ENCODE measurements at regions not wholly inside any gene's neighbourhood (a gene's known extent, or its start where the extent isn't known, plus 50 kb on each side); places are given as distances from the start of the nearest gene placed in this dataset.

DNA sequence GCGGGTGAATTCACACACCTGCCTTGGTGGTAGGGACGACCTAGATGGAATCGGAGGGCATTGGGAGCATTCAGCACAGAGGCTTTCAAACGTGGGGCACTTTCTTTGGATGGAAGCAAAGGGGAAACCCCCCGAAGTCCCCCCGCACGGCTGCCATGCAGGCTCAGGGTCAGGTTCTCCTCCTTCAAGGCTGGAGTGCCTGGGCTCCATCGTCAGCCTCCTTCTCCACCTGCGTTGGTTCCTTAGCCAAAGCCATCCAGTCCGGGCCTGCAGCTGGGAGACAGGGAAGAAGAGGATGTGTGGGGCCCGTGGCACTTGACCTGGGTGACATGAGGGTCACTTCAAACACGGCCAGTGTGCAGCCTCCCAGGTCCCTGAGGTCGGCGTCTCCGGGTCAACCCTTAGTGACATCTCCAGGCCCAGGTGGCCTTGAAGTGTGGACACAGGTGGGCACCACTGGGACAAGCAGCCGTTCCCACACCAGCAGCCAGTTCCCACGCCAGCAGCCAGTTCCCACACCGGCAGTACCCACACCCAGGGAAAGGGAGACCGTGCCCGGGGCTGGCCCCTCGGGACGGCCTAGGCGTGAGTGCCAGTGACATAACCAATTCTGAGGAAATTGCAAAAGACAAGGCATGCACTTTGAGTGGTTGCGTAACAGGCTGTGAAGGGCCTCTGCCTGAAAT is 116.0 kb downstream of the SOX1 start:
- Histone ChIP-seq H3K36me3 (ENCODE audit: low read depth) (no peaks in the 10 kb centered on the region), H3K4me3 (no peak overlapping the region), H3K4me1 (ENCODE audit: low read depth) (no peaks in the 10 kb centered on the region), H3K9me3 (no peaks in the 10 kb centered on the region)
- TF ChIP-seq CTCF (IDR thresholded peaks at IDR 0.05) = no peak
- DNase-seq (no peak), ATAC-seq (no peak)
- intact Hi-C loops (cut with DNase I, micrococcal nuclease) = no loop called here

DNA sequence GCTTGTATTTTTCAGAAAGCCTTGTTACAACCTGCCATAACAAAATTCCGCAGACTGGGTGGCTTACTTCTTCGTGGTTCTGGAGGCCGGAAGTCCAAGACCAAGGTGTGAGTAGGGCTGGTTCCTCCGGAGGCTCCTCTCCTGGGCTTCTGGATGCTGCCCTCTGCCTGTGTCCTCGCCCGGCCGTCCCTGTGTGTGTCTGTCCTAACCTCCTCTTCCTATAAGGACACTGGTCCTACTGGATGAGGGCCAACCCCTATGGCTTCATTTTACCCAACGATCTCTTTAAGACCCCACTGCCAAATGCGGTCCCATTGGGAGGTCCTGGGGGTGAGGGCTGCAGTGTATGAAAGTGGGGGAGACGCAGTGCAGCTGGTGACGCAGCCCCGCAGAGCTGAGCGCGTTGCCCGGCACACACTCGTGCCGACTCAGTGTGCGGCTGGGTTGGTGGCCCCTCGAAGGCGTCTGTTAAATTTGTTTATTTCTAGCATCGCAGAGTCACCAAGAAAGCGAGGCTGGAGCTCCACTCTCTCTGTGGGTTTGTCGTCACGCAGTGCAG is 116.7 kb downstream of the SOX1 start:
- no peaks in the 10 kb centered on the region for H3K36me3 ChIP-seq (ENCODE audit: low read depth)
- no peaks in the 10 kb centered on the region for H3K4me1 ChIP-seq (ENCODE audit: low read depth)
- no peak for DNase-seq
- TF ChIP-seq CTCF (IDR thresholded peaks at IDR 0.05) = no peak
- H3K4me3 ChIP-seq = no peak overlapping the region
- no peak for ATAC-seq
- intact Hi-C loops (cut with DNase I, micrococcal nuclease) = no loop called here
- H3K9me3 ChIP-seq = no peaks in the 10 kb centered on the region

DNA sequence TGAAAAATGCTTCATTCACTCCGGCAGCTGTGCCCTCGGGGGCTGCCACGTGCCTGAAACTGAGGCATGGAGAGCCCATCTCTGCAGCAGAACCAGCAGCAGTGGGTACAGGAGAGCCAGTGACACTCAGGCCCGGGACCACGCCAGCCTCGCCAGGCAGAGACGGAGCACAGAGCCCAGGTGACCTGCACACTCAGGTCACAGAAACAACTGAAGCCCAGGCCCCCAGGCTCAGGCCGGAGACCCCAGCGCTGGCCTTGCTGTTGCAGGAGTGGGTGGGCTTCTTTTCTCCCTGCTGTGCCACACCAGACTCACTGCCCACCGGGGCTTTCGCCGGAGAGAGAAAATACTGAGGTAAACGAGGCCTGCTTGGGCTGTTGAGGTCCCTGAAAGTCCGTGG is 117.3 kb downstream of the SOX1 start:
- intact Hi-C loops (cut with DNase I, micrococcal nuclease) = no loop called here
- ATAC-seq = no peak
- no peak for DNase-seq
- Histone ChIP-seq H3K4me1 (ENCODE audit: low read depth) (no peaks in the 10 kb centered on the region), H3K9me3 (no peaks in the 10 kb centered on the region), H3K4me3 (no peak overlapping the region), H3K36me3 (ENCODE audit: low read depth) (no peaks in the 10 kb centered on the region)
- no peak for TF ChIP-seq CTCF (IDR thresholded peaks at IDR 0.05)

DNA sequence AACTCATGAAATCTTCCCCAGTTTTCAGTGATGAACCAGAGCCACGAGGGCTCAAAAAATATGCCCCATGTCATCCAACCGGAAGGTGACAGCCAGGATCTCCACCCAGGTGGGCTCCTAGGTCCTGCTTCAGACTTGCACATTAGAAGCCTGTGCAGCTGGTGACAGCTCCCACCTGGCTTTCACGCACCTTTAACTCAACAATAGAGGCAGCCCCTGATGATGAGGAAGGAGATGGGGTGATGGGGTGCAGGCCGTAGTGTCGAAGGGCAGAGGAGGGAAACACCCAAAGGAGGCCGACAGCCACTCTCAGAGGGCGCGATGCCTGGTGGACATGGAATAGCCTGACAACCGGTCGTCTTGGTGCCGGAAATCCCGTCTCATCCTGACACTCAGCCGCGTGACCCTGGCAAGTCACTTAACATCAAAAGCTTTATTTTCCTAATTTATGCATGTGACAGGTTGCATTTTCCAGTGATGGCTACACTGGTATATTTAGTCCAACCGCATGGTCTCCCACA is 118.0 kb downstream of the SOX1 start:
- TF ChIP-seq CTCF (IDR thresholded peaks at IDR 0.05) = no peak
- ATAC-seq = no peak
- no peaks in the 10 kb centered on the region for H3K9me3 ChIP-seq
- no peaks in the 10 kb centered on the region for H3K36me3 ChIP-seq (ENCODE audit: low read depth)
- no peak for DNase-seq
- intact Hi-C loops (cut with DNase I, micrococcal nuclease) = no loop called here
- no peaks in the 10 kb centered on the region for H3K4me1 ChIP-seq (ENCODE audit: low read depth)
- H3K4me3 ChIP-seq = no peak overlapping the region

GRCh38 chr13:112185466-112185865 is 118.5 kb downstream of the SOX1 start:
- Histone ChIP-seq H3K36me3 (ENCODE audit: low read depth) (no peaks in the 10 kb centered on the region), H3K9me3 (no peaks in the 10 kb centered on the region), H3K4me1 (ENCODE audit: low read depth) (no peaks in the 10 kb centered on the region), H3K4me3 (no peak overlapping the region)
- intact Hi-C loops (cut with DNase I, micrococcal nuclease) = no loop called here
- DNase-seq = no peak
- no peak for ATAC-seq
- TF ChIP-seq CTCF (IDR thresholded peaks at IDR 0.05) = no peak
